ENCODE measurements at regions not wholly inside any gene's neighbourhood (a gene's known extent, or its start where the extent isn't known, plus 50 kb on each side); places are given as distances from the start of the nearest gene placed in this dataset.
"Not testable (repeated sequence)": the region's sequence is repeated elsewhere in the genome, so short reads cannot be mapped to it uniquely, and the experiment has no call there.

DNA sequence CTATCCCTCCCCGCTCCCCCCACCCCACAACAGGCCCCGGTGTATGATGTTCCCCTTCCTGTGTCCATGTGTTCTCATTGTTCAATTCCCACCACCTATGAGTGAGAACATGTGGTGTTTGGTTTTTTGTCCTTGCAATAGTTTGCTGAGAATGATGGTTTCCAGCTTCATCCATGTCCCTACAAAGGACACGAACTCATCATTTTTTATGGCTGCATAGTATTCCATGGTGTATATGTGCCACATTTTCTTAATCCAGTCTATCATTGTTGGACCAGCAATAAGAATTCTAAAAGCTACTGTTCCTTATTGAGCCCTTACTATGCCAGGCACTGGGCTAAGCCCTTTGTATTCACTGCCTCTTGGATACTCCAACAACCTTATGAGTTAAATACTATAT lies 411.2 kb downstream of the MED13L start:
- TF ChIP-seq, protein P1, sequence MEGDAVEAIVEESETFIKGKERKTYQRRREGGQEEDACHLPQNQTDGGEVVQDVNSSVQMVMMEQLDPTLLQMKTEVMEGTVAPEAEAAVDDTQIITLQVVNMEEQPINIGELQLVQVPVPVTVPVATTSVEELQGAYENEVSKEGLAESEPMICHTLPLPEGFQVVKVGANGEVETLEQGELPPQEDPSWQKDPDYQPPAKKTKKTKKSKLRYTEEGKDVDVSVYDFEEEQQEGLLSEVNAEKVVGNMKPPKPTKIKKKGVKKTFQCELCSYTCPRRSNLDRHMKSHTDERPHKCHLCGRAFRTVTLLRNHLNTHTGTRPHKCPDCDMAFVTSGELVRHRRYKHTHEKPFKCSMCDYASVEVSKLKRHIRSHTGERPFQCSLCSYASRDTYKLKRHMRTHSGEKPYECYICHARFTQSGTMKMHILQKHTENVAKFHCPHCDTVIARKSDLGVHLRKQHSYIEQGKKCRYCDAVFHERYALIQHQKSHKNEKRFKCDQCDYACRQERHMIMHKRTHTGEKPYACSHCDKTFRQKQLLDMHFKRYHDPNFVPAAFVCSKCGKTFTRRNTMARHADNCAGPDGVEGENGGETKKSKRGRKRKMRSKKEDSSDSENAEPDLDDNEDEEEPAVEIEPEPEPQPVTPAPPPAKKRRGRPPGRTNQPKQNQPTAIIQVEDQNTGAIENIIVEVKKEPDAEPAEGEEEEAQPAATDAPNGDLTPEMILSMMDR (IDR thresholded peaks at IDR 0.05) = not testable (repeated sequence)
- not testable (repeated sequence) for TF ChIP-seq POLR2A (IDR thresholded peaks at IDR 0.05)

Data from thyroid gland (tissue), 4 donors.